ENCODE measurements at regions not wholly inside any gene's neighbourhood (a gene's known extent, or its start where the extent isn't known, plus 50 kb on each side); places are given as distances from the start of the nearest gene placed in this dataset.

DNA sequence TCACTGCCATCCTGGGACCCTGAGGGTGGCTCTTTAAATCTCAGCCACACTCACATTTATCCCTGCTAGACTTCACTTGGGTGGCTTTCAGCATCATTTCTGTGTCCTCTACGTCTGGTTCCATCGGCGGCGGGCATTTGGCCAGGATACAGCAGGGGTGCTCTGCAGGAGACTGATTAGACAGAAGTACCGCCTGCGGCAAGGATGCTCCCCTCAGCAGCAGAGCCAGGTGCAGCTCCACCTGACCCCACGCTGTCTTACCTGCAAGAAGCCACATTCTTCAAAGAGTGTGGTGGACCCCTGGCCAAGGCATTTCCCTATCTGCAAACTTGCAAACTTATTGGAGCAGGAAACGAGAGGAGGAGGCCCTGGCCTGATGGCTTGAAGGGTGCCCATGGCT, 309.8 kb upstream of the IRX4 start:
- H3K9me3 ChIP-seq, result no peaks in the 10 kb centered on the region
- H3K27me3 ChIP-seq (ENCODE audit: insufficient read depth in 3 of 3, low read length in 2 of 3), result peaks cover 0 to 10% (median 6%) of the 10 kb centered on the region in 3 donors
- no peaks in the 10 kb centered on the region for H3K36me3 ChIP-seq (ENCODE audit: insufficient read depth in 1 of 2, low read depth in 1 of 2)
- TF ChIP-seq, protein P1, sequence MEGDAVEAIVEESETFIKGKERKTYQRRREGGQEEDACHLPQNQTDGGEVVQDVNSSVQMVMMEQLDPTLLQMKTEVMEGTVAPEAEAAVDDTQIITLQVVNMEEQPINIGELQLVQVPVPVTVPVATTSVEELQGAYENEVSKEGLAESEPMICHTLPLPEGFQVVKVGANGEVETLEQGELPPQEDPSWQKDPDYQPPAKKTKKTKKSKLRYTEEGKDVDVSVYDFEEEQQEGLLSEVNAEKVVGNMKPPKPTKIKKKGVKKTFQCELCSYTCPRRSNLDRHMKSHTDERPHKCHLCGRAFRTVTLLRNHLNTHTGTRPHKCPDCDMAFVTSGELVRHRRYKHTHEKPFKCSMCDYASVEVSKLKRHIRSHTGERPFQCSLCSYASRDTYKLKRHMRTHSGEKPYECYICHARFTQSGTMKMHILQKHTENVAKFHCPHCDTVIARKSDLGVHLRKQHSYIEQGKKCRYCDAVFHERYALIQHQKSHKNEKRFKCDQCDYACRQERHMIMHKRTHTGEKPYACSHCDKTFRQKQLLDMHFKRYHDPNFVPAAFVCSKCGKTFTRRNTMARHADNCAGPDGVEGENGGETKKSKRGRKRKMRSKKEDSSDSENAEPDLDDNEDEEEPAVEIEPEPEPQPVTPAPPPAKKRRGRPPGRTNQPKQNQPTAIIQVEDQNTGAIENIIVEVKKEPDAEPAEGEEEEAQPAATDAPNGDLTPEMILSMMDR (IDR thresholded peaks at IDR 0.05), result no peak
- H3K27ac ChIP-seq, result no peak overlapping the region
- WGBS, 3 donors, result 60 to 78% (median 78%) methylated on average over 8 of the region's 8 CpGs
- H3K4me1 ChIP-seq, result no peaks in the 10 kb centered on the region
- intact Hi-C loops (cut with DNase I), result no loop called here
- no peak overlapping the region for H3K4me3 ChIP-seq
- DNase-seq (no peak), ATAC-seq (no peak)

DNA sequence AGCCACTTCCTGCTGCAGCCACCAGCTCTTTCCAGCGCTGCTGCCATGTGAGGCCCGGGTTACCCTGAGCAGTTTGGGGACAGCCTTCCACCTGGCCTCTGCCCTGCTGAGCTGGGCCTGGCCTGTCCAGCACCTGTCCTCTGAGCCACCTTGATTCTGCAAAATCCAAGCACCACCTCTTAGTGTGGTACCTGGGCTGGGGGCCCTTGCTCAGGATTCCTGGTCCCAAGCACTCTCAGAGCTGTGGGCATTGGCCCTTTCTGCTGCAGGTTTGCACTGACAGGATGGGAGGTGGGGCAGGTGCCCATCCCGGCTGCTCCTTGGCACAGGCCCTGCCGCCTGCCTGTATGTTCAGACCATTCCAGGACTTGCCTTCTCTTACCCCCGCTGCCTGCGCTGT, 309.2 kb upstream of the IRX4 start:
- Histone ChIP-seq H3K27me3 (ENCODE audit: insufficient read depth in 3 of 3, low read length in 2 of 3) (peaks cover 0 to 6% (median 5%) of the 10 kb centered on the region in 3 donors), H3K27ac (no peak overlapping the region), H3K4me3 (no peak overlapping the region), H3K4me1 (no peaks in the 10 kb centered on the region), H3K9me3 (no peaks in the 10 kb centered on the region), H3K36me3 (ENCODE audit: insufficient read depth in 1 of 2, low read depth in 1 of 2) (no peaks in the 10 kb centered on the region)
- TF ChIP-seq, protein P1 (IDR thresholded peaks at IDR 0.05), result no peak
- WGBS, 3 donors, result 75 to 83% (median 82%) methylated on average over 6 of the region's 6 CpGs
- ATAC-seq, result no peak
- DNase-seq, result no peak
- intact Hi-C loops (cut with DNase I), result no loop called here

DNA sequence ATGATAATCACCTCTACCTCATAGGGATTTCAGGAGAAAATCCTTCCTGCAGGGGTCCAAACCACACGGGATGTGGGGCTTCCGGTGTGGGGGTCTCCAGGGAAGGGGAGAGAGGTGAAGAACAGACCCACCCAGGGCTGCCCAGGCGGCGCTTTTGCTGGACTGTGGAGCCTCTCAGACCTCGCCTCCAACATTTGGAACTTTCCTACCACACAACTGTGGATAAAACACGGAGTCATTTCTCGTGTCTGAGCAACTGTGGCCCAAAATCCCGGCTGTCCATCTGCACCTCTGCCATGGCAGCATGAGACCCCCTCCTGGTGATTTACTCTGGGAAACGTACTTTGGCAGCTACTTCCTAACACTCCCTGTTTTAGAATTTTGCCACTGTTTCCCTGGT, 307.8 kb upstream of the IRX4 start:
- DNase-seq, result no peak
- H3K27me3 ChIP-seq (ENCODE audit: insufficient read depth in 3 of 3, low read length in 2 of 3), result no peaks in the 10 kb centered on the region
- no peaks in the 10 kb centered on the region for H3K4me1 ChIP-seq
- intact Hi-C loops (cut with DNase I), result no loop called here
- H3K36me3 ChIP-seq (ENCODE audit: insufficient read depth in 1 of 2, low read depth in 1 of 2), result no peaks in the 10 kb centered on the region
- ATAC-seq, result no peak
- TF ChIP-seq, protein P1 (IDR thresholded peaks at IDR 0.05), result no peak
- no peak overlapping the region for H3K4me3 ChIP-seq
- no peaks in the 10 kb centered on the region for H3K9me3 ChIP-seq
- no peak overlapping the region for H3K27ac ChIP-seq
- WGBS, 3 donors, result 53 to 65% (median 64%) methylated on average over 9 of the region's 9 CpGs

DNA sequence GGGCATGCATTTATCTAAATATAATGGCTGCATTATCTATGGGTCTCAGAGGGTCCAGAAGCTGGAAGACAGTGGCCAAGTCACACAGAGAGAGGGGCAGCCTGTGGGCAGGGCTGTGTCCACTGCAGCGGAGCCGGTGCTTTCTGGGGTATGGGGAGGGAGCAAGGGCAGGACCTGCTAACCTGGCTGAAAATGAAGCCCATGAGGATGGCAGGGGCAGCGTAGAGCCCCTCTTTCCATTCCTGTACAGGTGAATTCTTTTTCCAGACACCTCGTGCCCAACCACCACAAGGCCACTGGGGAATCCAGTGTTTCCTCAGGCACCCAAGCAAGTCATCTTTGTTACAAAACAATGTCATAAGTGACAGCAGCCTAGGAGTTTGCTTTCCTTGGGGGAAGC, 305.9 kb upstream of the IRX4 start:
- DNase-seq (no peak), ATAC-seq (no peak)
- no peaks in the 10 kb centered on the region for H3K4me1 ChIP-seq
- H3K36me3 ChIP-seq (ENCODE audit: insufficient read depth in 1 of 2, low read depth in 1 of 2), result no peaks in the 10 kb centered on the region
- H3K9me3 ChIP-seq, result no peaks in the 10 kb centered on the region
- H3K4me3 ChIP-seq, result no peak overlapping the region
- intact Hi-C loops (cut with DNase I), result no loop called here
- TF ChIP-seq, protein P1 (IDR thresholded peaks at IDR 0.05), result no peak
- WGBS, 3 donors, result 79 to 84% (median 83%) methylated on average over 4 of the region's 4 CpGs
- no peak overlapping the region for H3K27ac ChIP-seq
- peaks cover 0 to under 1% (median 0%) of the 10 kb centered on the region in 3 donors for H3K27me3 ChIP-seq (ENCODE audit: insufficient read depth in 3 of 3, low read length in 2 of 3)

DNA sequence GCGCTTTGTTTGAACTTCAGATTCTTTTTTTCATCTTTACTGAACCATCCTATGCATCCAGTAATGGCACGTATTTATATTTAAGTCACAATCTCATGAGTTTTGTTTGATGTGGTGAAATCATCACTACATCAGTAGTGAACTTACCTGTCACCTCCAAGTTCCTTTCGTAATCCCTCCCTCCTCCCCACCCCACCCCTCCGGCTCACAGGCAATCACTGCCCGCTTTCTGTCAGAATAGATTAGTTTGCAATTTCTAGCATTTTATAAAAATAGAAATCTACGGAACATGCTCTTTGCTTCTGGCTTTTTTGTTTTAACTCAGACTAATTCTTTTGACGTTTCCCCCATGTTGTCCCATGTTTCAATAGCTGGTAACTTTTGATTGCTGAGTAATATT, 305.4 kb upstream of the IRX4 start:
- Histone ChIP-seq H3K4me1 (no peaks in the 10 kb centered on the region), H3K27me3 (ENCODE audit: insufficient read depth in 3 of 3, low read length in 2 of 3) (peaks cover 0 to 1% (median 0%) of the 10 kb centered on the region in 3 donors), H3K9me3 (no peaks in the 10 kb centered on the region), H3K4me3 (no peak overlapping the region), H3K27ac (no peak overlapping the region), H3K36me3 (ENCODE audit: insufficient read depth in 1 of 2, low read depth in 1 of 2) (no peaks in the 10 kb centered on the region)
- no peak for DNase-seq
- 90 to 92% (median 91%) methylated on average over 7 of the region's 7 CpGs for WGBS, 3 donors
- TF ChIP-seq, protein P1 (IDR thresholded peaks at IDR 0.05), result no peak
- no peak for ATAC-seq
- intact Hi-C loops (cut with DNase I), result no loop called here
